HG03196 (cell line): ENCODE measurements at regions not wholly inside any gene's neighbourhood (a gene's known extent, or its start where the extent isn't known, plus 50 kb on each side); places are given as distances from the start of the nearest gene placed in this dataset.
"Not testable (repeated sequence)": the region's sequence is repeated elsewhere in the genome, so short reads cannot be mapped to it uniquely, and the experiment has no call there.

Experiments
- ATAC-seq: cut with Tn5 transposase; IDR thresholded peaks from one replicate; pipeline ENCODE4 v1.9.1; 2021; ENCODE audit not compliant: unreplicated experiment

DNA sequence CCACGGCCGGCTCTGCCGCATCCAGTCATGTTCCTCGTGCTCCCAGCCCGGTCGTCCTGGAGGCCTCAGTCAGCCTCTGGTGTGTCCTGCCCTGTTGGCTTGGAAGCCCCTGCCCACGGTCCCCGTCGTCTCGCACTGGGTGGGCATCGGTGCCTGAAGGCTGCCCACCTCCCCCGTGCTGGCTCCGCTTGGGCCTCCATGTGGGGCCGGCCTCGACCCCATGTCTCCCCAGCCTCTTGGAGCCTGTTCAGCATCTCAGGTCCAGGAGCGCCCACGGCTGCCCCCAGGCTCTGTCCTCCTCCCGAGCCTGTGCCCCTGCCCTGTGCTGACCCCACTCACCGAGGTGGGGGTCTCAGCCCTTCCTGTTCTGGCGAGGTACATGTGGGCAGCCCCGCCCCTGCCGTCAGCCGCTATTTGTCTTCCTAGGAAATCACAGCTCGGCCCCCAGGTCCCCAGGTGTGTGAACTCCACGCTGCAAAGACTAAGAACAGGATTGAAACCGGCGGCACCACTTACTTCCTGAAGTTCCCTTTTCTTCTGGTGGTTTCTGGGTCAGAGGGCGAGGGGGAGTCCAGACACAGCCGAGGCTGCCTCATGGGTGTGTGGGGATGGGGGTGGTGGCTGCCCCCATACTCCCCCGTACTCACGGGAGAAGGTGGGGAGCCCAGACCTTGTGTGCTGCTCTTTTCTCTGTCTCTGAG is 221.3 kb downstream of the TMEM121 start:
- peak; percentile 39 for ATAC-seq

GRCh38 chr14:105748204-105748578 is 221.8 kb downstream of the TMEM121 start:
- ATAC-seq = peak; percentile 32

GRCh38 chr14:105748710-105749109 is 222.3 kb downstream of the TMEM121 start:
- not testable (repeated sequence) for ATAC-seq

GRCh38 chr14:105749870-105750541 is 223.6 kb downstream of the TMEM121 start:
- ATAC-seq = not testable (repeated sequence)

- ATAC-seq = not testable (repeated sequence)
Observed at GRCh38 chr14:105751291-105751751, 224.9 kb downstream of the TMEM121 start.

DNA sequence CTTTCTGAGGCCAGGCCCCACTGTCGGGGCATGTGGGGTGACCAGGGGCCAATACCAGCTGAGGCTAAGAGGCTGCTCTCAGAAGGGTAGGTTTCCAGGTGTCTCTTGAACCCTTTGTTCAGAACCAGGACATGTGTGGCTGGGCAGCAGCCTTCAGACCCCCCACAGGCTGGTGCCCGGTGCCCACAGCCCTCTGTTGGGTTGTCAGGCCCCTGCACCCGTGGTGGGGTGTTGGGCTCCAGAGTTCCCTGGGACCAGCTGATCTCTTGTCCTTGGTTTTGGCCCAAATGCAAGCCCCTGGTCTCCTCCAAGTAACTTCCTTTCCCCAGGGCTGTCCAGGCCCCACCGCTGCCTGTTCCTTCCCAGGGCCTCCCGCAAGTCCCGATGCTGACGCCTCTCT is 226.0 kb downstream of the TMEM121 start:
- ATAC-seq = not testable (repeated sequence)

DNA sequence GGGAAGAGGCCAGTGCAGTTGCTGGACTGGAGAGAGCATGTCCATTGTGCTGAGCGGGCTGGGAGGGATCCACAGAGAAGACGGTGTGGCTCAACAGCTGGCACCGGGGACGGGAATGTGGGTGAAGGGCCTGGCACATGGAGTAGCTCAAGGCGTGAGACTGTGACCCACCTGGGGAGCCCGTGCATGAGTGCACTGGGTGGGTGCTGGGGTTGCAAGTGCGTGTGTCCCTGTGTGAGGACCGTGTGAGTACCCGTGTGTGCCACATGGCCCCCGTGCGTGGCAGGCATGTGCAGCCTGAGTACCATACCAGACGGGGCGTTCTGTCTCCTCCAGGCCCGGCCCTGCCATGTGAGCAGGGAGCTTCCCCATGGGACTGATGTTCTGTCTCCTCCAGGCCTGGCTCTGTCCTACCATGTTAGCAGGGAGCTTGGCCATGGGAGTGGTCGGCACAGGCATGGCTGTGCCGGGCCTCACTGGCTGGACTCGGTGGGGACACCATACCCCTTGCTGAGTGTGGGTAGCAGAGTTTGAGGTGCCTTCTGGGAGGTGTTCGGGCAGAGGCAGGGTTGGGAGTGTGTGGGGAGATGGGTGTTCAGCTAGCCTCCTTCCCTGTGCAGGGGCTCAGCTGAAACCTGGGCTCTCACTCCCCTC is 234.4 kb downstream of the TMEM121 start:
- ATAC-seq = no peak

DNA sequence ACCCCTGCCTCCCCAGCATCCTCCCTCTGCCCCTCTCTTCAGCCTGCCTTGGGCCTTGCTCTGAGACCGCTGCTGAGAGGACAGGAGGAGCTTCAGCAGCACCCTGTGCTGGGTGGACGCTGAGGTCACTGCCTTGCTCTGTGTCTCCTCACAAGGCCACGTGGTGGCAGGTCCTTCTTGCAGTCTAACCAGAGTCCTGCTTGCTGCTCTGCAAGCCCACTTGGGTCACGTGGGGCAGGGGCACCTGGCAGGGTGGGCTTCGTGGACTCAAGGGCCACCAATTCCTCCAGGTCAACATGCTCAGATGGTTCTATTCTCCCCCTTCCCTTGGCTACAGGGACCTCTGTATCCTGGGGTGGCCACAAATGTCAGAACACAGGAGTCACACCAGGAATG is 235.0 kb downstream of the TMEM121 start:
- not testable (repeated sequence) for ATAC-seq

DNA sequence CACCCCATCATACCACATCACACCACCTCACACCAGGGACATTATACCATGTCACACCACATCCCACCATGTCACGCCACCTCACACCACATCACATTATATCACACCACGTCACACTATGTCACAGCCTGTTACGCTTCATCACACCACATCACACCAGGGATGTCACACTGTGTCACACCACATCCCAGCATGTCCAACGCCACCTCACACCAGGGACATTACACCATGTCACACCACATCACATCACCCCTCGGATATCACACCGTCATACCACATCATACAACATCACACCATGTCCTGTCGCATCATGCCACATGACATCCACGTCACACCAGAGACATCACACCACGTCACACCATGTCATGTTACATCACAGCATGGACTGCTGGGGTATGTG is 235.5 kb downstream of the TMEM121 start:
- no peak for ATAC-seq

- ATAC-seq = not testable (repeated sequence)
Observed at GRCh38 chr14:105762262-105762661, 235.9 kb downstream of the TMEM121 start.

GRCh38 chr14:105764254-105764901 is 238.0 kb downstream of the TMEM121 start:
- ATAC-seq = not testable (repeated sequence)

- not testable (repeated sequence) for ATAC-seq
Observed at GRCh38 chr14:105765072-105765825, 238.9 kb downstream of the TMEM121 start.

DNA sequence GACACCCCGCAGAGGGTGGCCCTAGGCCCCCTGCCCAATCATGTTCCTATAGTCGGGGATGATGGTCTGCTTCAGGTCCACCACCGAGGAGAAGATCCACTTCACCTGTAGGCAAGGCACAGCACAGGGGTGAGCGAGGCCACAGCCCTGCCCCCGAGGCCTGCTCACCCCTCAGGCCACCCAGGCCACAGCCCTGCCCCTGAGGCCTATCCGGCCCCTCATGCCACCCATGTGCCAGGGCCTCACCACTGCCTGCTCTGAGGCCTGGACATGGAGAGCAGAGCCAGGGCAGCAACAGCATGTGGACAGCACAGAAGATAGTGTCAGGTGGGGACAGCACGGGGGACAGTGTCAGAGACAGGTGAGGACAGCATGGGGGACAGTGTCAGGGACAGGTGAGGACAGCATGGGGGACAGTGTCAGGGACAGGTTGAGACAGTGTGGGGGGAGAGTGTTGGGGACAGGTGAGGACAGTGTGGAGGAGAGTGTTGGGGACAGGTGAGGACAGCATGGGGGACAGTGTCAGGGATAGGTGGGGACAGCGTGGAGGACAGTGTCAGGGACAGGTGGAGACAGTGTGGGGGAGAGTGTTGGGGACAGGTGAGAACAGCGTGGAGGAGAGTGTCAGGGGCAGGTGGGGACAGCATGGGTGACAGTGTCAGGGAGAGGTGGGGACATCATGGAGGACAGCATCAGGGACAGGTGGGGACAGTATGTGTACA is 239.7 kb downstream of the TMEM121 start:
- ATAC-seq = no peak

- ATAC-seq = no peak
Observed at GRCh38 chr14:105767315-105767714, 240.9 kb downstream of the TMEM121 start.

- not testable (repeated sequence) for ATAC-seq
Observed at GRCh38 chr14:105768039-105768438, 241.7 kb downstream of the TMEM121 start.

GRCh38 chr14:105769061-105769730 is 242.8 kb downstream of the TMEM121 start:
- ATAC-seq = not testable (repeated sequence)

- ATAC-seq = not testable (repeated sequence)
Observed at GRCh38 chr14:105770619-105771216, 244.3 kb downstream of the TMEM121 start.

GRCh38 chr14:105771261-105772226 is 245.2 kb downstream of the TMEM121 start:
- ATAC-seq = not testable (repeated sequence)
